GM12878 (cell line): ENCODE measurements at regions not wholly inside any gene's neighbourhood (a gene's known extent, or its start where the extent isn't known, plus 50 kb on each side); places are given as distances from the start of the nearest gene placed in this dataset.

Source experiments
- ATAC-seq: fragments of 200-7000 bp; cut with Tn5 transposase; 3 replicates; pipeline ENCODE4 v1.9.1; 2020; ENCODE audit warnings: mild to moderate bottlenecking, moderate library complexity
- BruUV-seq: library from RNA; stranded (reverse); fragments of 400-500 nt; replicated peaks from 2 replicates; lab custom pipeline; 2021; lab: Mats Ljungman, UMichigan
- CTCF ChIA-PET: fragments of 300-600 bp; sonication (Branson Sonifier 250); formaldehyde crosslinking; extraction: SDS; loops from one replicate; lab custom pipeline; 2021; ENCODE audit warnings: inconsistent platforms; lab: Yijun Ruan, JAX
- POLR2A ChIA-PET: fragments of 350-600 bp; formaldehyde crosslinking; extraction: SDS; loops from one replicate; lab custom pipeline; 2021; ENCODE audit warnings: inconsistent platforms; lab: Charles Lee
- RAD21 ChIA-PET: fragments of 300-600 bp; sonication (Branson Sonifier 250); formaldehyde crosslinking; loops from one replicate; lab custom pipeline; 2023; ENCODE audit warnings: antibody characterized with exemption; ENCODE audit not compliant: unreplicated experiment; lab: Charles Lee
- SMC1A ChIA-PET: fragments of 300-600 bp; sonication (Branson Sonifier 250); formaldehyde crosslinking; loops from one replicate; lab custom pipeline; 2023; ENCODE audit not compliant: unreplicated experiment, uncharacterized antibody; lab: Charles Lee
- DNase-seq: peaks from one replicate; pipeline ENCODE4 v3.0.0-alpha.2; 2011; ENCODE audit warnings: low read depth, low spot score
- FAIRE-seq: peaks from 3 replicates; lab custom pipeline; 2011; peaks lifted over from hg19 to GRCh38; lab: Jason Lieb, UNC
- H2AFZ ChIP-seq: 2 replicates; pipeline ENCODE4 v1.6.0; 2011; ENCODE audit warnings: low read depth, low read length, control low read depth; ENCODE audit not compliant: control insufficient read depth
- H3K27ac ChIP-seq: 2 replicates; pipeline ENCODE4 v1.5.1; 2011; ENCODE audit warnings: control low read depth; ENCODE audit not compliant: control insufficient read depth, insufficient read depth
- H3K27me3 ChIP-seq, 2 experiments: replicated peaks in 1 of 2; 2 replicates each; pipeline versions ENCODE4 v1.6.0 to v1.6.1; 2011; ENCODE audit warnings: low read length in 1 of 2; ENCODE audit not compliant: control insufficient read depth in 2 of 2, insufficient read depth in 2 of 2
- H3K36me3 ChIP-seq, 2 experiments: 2 replicates each; pipeline ENCODE4 v1.5.1; 2011; ENCODE audit warnings: low read length in 1 of 2; ENCODE audit not compliant: control insufficient read depth in 2 of 2, insufficient read depth in 2 of 2
- H3K4me1 ChIP-seq: 2 replicates; pipeline ENCODE4 v1.6.1; 2011; ENCODE audit warnings: mild to moderate bottlenecking, low read length, moderate library complexity, mixed read lengths; ENCODE audit not compliant: control insufficient read depth, insufficient read depth
- H3K4me2 ChIP-seq: 2 replicates; pipeline ENCODE4 v1.6.0; 2011; ENCODE audit warnings: control low read depth; ENCODE audit not compliant: control insufficient read depth, insufficient read depth
- H3K4me3 ChIP-seq: fragments of 200-600 bp; sonication (generic); 2 replicates; pipeline ENCODE4 v1.5.1; 2016
- H3K79me2 ChIP-seq: 2 replicates; pipeline ENCODE4 v1.6.0; 2011; ENCODE audit warnings: low read length; ENCODE audit not compliant: control insufficient read depth, insufficient read depth
- H3K9ac ChIP-seq: 2 replicates; pipeline ENCODE4 v1.8.0; 2011; ENCODE audit warnings: low read length, control low read depth, mixed read lengths; ENCODE audit not compliant: control insufficient read depth, insufficient read depth
- H3K9me3 ChIP-seq: replicated peaks from 3 replicates; pipeline ENCODE4 v1.5.1; 2011; ENCODE audit warnings: mild to moderate bottlenecking, low read length; ENCODE audit not compliant: control insufficient read depth, insufficient read depth
- H4K20me1 ChIP-seq: 2 replicates; pipeline ENCODE4 v1.6.0; 2011; ENCODE audit not compliant: control insufficient read depth, insufficient read depth
- ATF3 ChIP-seq: IDR thresholded peaks from 2 replicates; pipeline ENCODE4 v1.6.1; 2011; ENCODE audit warnings: low read depth, mild to moderate bottlenecking, low read length, moderate library complexity, borderline replicate concordance; ENCODE audit errors: extremely low read depth
- BCL11A ChIP-seq: IDR thresholded peaks from 2 replicates; pipeline ENCODE4 v1.6.1; 2011; ENCODE audit warnings: low read depth, low read length
- EGR1 ChIP-seq, 2 experiments: IDR thresholded peaks; 1 replicate in 1 of 2; 2 replicates in 1 of 2; pipeline ENCODE4 v1.6.1; 2011 to 2012; ENCODE audit warnings: low read depth in 2 of 2, low read length in 2 of 2, borderline replicate concordance in 1 of 2, mild to moderate bottlenecking in 1 of 2, moderate library complexity in 1 of 2
- FOS ChIP-seq: IDR thresholded peaks from 3 replicates; pipeline ENCODE4 v1.6.1; 2011; ENCODE audit warnings: borderline replicate concordance; ENCODE audit not compliant: insufficient read length; ENCODE audit errors: extremely low read depth
- FOXK2 ChIP-seq: fragments of 450-650 bp; IDR thresholded peaks from 2 replicates; pipeline ENCODE4 v1.6.1; 2017; ENCODE audit warnings: mild to moderate bottlenecking, moderate library complexity
- FOXM1 ChIP-seq: IDR thresholded peaks from 2 replicates; pipeline ENCODE4 v1.6.1; 2012; ENCODE audit warnings: low read depth, mild to moderate bottlenecking, inconsistent platforms, low read length, moderate library complexity
- GATAD2B ChIP-seq: fragments of 450-650 bp; conservative IDR thresholded peaks from 2 replicates; pipeline ENCODE4 v1.6.1; 2017; ENCODE audit warnings: low read depth, mild to moderate bottlenecking, moderate library complexity
- IKZF2 ChIP-seq, 2 experiments: fragments of 450-650 bp; IDR thresholded peaks; 2 replicates each; pipeline ENCODE4 v1.6.1; 2017; ENCODE audit warnings: mild to moderate bottlenecking in 2 of 2, moderate library complexity in 2 of 2
- MTA3 ChIP-seq: IDR thresholded peaks from 2 replicates; pipeline ENCODE4 v1.6.1; 2012; ENCODE audit warnings: low read length, inconsistent platforms, borderline replicate concordance
- MYB ChIP-seq: fragments of 150-350 bp; IDR thresholded peaks from 2 replicates; pipeline ENCODE4 v1.6.1; 2014; ENCODE audit warnings: mild to moderate bottlenecking, low read depth, low read length, borderline replicate concordance
- NFIC ChIP-seq: IDR thresholded peaks from 2 replicates; pipeline ENCODE4 v1.6.1; 2012; ENCODE audit warnings: low read depth, mild to moderate bottlenecking, inconsistent platforms, low read length, moderate library complexity
- NFXL1 ChIP-seq: fragments of 450-650 bp; IDR thresholded peaks from 2 replicates; pipeline ENCODE4 v1.6.1; 2017; ENCODE audit warnings: antibody characterized with exemption, mild to moderate bottlenecking, borderline replicate concordance
- POLR2AphosphoS2 ChIP-seq: IDR thresholded peaks from 2 replicates; pipeline ENCODE4 v1.6.1; 2011; ENCODE audit warnings: low read depth, mild to moderate bottlenecking, low read length, improper control_type of control experiment, moderate library complexity
- POLR2AphosphoS5 ChIP-seq: IDR thresholded peaks from 2 replicates; pipeline ENCODE4 v1.6.1; 2011; ENCODE audit warnings: mild to moderate bottlenecking, low read length, inconsistent platforms
- RB1 ChIP-seq: fragments of 450-650 bp; formaldehyde crosslinking; IDR thresholded peaks from 2 replicates; pipeline ENCODE4 v1.6.1; 2017; ENCODE audit warnings: mild to moderate bottlenecking, borderline replicate concordance
- SIX5 ChIP-seq: IDR thresholded peaks from 2 replicates; pipeline ENCODE4 v1.6.1; 2011; ENCODE audit warnings: mild to moderate bottlenecking, low read depth, low read length, moderate library complexity; ENCODE audit not compliant: severe bottlenecking
- SP1 ChIP-seq: IDR thresholded peaks from one replicate; pipeline ENCODE4 v1.6.1; 2011; ENCODE audit warnings: low read depth, low read length
- TCF12 ChIP-seq: IDR thresholded peaks from 2 replicates; pipeline ENCODE4 v1.6.1; 2011; ENCODE audit warnings: low read depth, mild to moderate bottlenecking, low read length
- TCF7 ChIP-seq: IDR thresholded peaks from 2 replicates; pipeline ENCODE4 v1.6.1; 2014; ENCODE audit warnings: antibody characterized with exemption, borderline replicate concordance
- ZBED1 ChIP-seq: IDR thresholded peaks from 2 replicates; pipeline ENCODE4 v1.6.1; 2016; ENCODE audit warnings: borderline replicate concordance
- WGBS: methylation state at CpG from one replicate; pipeline ENCODE4 v1.1.6; 2016; ENCODE audit warnings: low lambda C conversion rate; ENCODE audit not compliant: insufficient replicate concordance, insufficient coverage; ENCODE audit errors: missing lambda C conversion rate; 5-methylcytosine and 5-hydroxymethylcytosine counted together
- in situ Hi-C: fragments of 300-500 bp; cut with MboI; formaldehyde crosslinking; loops from 9 replicates; pipeline ENCODE4 v1.14.3; 2018; ENCODE audit warnings: mixed read lengths
- intact Hi-C: fragments of 100-400 bp; cut with micrococcal nuclease; formaldehyde crosslinking; loops from one replicate; pipeline ENCODE4 v1.14.2; 2022; ENCODE audit not compliant: unreplicated experiment

DNA sequence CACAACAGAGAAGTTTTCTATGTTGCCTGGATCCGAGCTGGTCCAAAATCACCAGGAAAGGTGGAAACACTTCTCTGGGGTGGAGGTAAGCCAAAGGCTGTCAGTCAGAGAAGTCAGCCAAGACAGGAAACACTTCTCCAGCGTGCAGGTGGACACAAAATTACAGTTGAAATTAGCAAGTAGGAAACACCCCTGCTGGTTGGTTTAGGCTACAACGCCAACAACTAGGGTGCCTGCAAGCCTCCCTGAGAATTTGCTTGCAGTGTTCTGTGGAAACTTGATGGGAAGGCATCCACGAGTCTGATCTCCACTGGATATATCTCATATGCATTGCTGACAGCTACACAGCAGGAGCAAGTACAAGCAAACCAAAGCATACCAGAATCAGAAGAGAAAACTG, 600.5 kb downstream of the RERGL start:
- ChIA-PET POLR2A (no interaction called here), SMC1A (no interaction called here), RAD21 (no interaction called here), CTCF (no interaction called here)
- in situ Hi-C loops, result no loop called here
- DNase-seq, result no peak
- intact Hi-C loops, result loop anchor here (2.0 kb wide), 1 partner anchor 21 kb away; no protein-coding TSS in a partner anchor
- WGBS, result 0% methylated on average over 4 of the region's 4 CpGs
- FAIRE-seq, result no peak
- no peak overlapping the region for H2AFZ ChIP-seq
- H3K4me1 ChIP-seq, result no peaks in the 10 kb centered on the region
- H3K27me3 ChIP-seq, result no peaks in the 10 kb centered on the region
- no peaks in the 10 kb centered on the region for H4K20me1 ChIP-seq
- no peaks in the 10 kb centered on the region for H3K9me3 ChIP-seq
- BruUV-seq, result no TSS peak
- no peak overlapping the region for H3K4me3 ChIP-seq
- ATAC-seq, result no peak
- no peaks in the 10 kb centered on the region for H3K79me2 ChIP-seq
- no peaks in the 10 kb centered on the region for H3K36me3 ChIP-seq
- no peak overlapping the region for H3K9ac ChIP-seq
- no peak overlapping the region for H3K4me2 ChIP-seq
- no peak overlapping the region for H3K27ac ChIP-seq
- no peak for TF ChIP-seq SP1
- no peak for TF ChIP-seq MTA3
- TF ChIP-seq FOS, result no peak
- TF ChIP-seq IKZF2 (IDR thresholded peaks at IDR 0.05), result no peak
- no peak for TF ChIP-seq ATF3
- no peak for TF ChIP-seq SIX5
- no peak for TF ChIP-seq NFXL1
- no peak for TF ChIP-seq RB1
- TF ChIP-seq BCL11A, result no peak
- no peak for TF ChIP-seq TCF12
- TF ChIP-seq TCF7, result no peak
- no peak for TF ChIP-seq MYB
- TF ChIP-seq FOXM1, result no peak
- TF ChIP-seq POLR2AphosphoS5, result no peak
- TF ChIP-seq EGR1 (IDR thresholded peaks at IDR 0.05; ENCODE audit: borderline replicate concordance in 1 of 2, low read depth in 2 of 2, low read length in 2 of 2), result no peak
- no peak for TF ChIP-seq ZBED1
- no peak for TF ChIP-seq NFIC
- TF ChIP-seq POLR2AphosphoS2, result no peak
- TF ChIP-seq FOXK2, result no peak
- TF ChIP-seq GATAD2B, result no peak
